SH-SY5Y (cell line): ENCODE measurements at regions not wholly inside any gene's neighbourhood (a gene's known extent, or its start where the extent isn't known, plus 50 kb on each side); places are given as distances from the start of the nearest gene placed in this dataset.

Experiments
- GATA2 ChIP-seq: IDR thresholded peaks from 2 replicates; pipeline ENCODE4 v1.6.1; 2011; ENCODE audit warnings: mild to moderate bottlenecking, low read depth, low read length
- GATA3 ChIP-seq: IDR thresholded peaks from 2 replicates; pipeline ENCODE4 v1.6.1; 2011; ENCODE audit warnings: low read depth, mild to moderate bottlenecking, low read length, moderate library complexity

DNA sequence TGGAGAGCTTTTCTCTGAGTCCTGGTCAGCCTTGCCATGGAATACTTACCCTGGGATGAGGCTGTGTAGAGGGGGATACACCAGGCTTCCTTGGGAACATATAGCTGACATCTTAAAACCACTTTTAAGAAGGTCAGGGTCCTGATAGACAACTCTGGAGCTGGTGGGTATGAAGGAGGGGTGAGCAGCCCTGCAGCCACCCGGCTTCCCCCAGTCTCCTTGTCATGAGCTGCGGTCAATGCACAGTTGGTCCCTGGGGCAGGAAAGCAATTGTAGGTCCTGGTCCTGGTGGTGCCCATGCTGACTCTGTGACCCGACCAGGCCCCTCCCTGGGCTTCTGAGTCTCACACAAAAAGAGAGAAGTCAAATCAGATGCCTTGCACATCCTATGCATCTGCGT is 63.6 kb downstream of the MRPL36 start:
- TF ChIP-seq GATA2 (no peak), GATA3 (no peak)
